ENCODE measurements at regions not wholly inside any gene's neighbourhood (a gene's known extent, or its start where the extent isn't known, plus 50 kb on each side); places are given as distances from the start of the nearest gene placed in this dataset.

GRCh38 chr11:22558664-22559063 is 67.0 kb downstream of the FANCF start (continued):
- TF ChIP-seq, protein P1, sequence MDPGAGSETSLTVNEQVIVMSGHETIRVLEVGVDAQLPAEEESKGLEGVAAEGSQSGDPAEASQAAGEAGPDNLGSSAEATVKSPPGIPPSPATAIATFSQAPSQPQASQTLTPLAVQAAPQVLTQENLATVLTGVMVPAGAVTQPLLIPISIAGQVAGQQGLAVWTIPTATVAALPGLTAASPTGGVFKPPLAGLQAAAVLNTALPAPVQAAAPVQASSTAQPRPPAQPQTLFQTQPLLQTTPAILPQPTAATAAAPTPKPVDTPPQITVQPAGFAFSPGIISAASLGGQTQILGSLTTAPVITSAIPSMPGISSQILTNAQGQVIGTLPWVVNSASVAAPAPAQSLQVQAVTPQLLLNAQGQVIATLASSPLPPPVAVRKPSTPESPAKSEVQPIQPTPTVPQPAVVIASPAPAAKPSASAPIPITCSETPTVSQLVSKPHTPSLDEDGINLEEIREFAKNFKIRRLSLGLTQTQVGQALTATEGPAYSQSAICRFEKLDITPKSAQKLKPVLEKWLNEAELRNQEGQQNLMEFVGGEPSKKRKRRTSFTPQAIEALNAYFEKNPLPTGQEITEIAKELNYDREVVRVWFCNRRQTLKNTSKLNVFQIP (CRISPR knock-in tag; IDR thresholded peaks at IDR 0.05; ENCODE audit: borderline replicate concordance, low read depth) = no peak
- TF ChIP-seq PATZ1 (CRISPR knock-in tag; IDR thresholded peaks at IDR 0.05; ENCODE audit: borderline replicate concordance) (no peak), ZNF565 (CRISPR knock-in tag; conservative IDR thresholded peaks at IDR 0.05; ENCODE audit: low read depth) (no peak), ZNF70 (CRISPR knock-in tag; IDR thresholded peaks at IDR 0.05) (no peak), SNAI2 (CRISPR knock-in tag; IDR thresholded peaks at IDR 0.05) (no peak), ESRRG (CRISPR knock-in tag; IDR thresholded peaks at IDR 0.05) (no peak), ZFP3 (CRISPR knock-in tag; IDR thresholded peaks at IDR 0.05) (no peak), OSR1 (CRISPR knock-in tag; IDR thresholded peaks at IDR 0.05) (no peak), TCF4 (CRISPR knock-in tag; IDR thresholded peaks at IDR 0.05; ENCODE audit: borderline replicate concordance) (peak; percentile 62; the same call in 1 of the 2 replicates), ISL1 (CRISPR knock-in tag; IDR thresholded peaks at IDR 0.05) (peak; percentile 59), ZC3H10 (CRISPR knock-in tag; IDR thresholded peaks at IDR 0.05) (no peak), CSDC2 (CRISPR knock-in tag; IDR thresholded peaks at IDR 0.05) (no peak)
- TF ChIP-seq, protein P2, sequence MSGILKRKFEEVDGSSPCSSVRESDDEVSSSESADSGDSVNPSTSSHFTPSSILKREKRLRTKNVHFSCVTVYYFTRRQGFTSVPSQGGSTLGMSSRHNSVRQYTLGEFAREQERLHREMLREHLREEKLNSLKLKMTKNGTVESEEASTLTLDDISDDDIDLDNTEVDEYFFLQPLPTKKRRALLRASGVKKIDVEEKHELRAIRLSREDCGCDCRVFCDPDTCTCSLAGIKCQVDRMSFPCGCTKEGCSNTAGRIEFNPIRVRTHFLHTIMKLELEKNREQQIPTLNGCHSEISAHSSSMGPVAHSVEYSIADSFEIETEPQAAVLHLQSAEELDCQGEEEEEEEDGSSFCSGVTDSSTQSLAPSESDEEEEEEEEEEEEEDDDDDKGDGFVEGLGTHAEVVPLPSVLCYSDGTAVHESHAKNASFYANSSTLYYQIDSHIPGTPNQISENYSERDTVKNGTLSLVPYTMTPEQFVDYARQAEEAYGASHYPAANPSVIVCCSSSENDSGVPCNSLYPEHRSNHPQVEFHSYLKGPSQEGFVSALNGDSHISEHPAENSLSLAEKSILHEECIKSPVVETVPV (CRISPR knock-in tag; IDR thresholded peaks at IDR 0.05) = no peak

GRCh38 chr11:22556381-22556780 is 69.2 kb downstream of the FANCF start:
- ATAC-seq = no peak
- TF ChIP-seq ZFP3 (CRISPR knock-in tag; IDR thresholded peaks at IDR 0.05) (no peak), PATZ1 (CRISPR knock-in tag; IDR thresholded peaks at IDR 0.05; ENCODE audit: borderline replicate concordance) (no peak)

GRCh38 chr11:22555881-22556280 is 69.7 kb downstream of the FANCF start:
- TF ChIP-seq, protein P1 (CRISPR knock-in tag; IDR thresholded peaks at IDR 0.05; ENCODE audit: borderline replicate concordance, low read depth) = no peak
- TF ChIP-seq ISL1 (CRISPR knock-in tag; IDR thresholded peaks at IDR 0.05) = no peak
- TF ChIP-seq PPARA (CRISPR knock-in tag; IDR thresholded peaks at IDR 0.05; ENCODE audit: borderline replicate concordance) = no peak
- TF ChIP-seq BACH2 (CRISPR knock-in tag; IDR thresholded peaks at IDR 0.05; ENCODE audit: borderline replicate concordance) = no peak
- no peak for TF ChIP-seq GLIS3 (CRISPR knock-in tag; IDR thresholded peaks at IDR 0.05)
- no peak for TF ChIP-seq ZFP30 (CRISPR knock-in tag; IDR thresholded peaks at IDR 0.05)
- no peak for TF ChIP-seq ZNF70 (CRISPR knock-in tag; IDR thresholded peaks at IDR 0.05)
- TF ChIP-seq OSR1 (CRISPR knock-in tag; IDR thresholded peaks at IDR 0.05) = no peak
- TF ChIP-seq, protein P2 (CRISPR knock-in tag; IDR thresholded peaks at IDR 0.05) = no peak
- ATAC-seq = no peak

- ATAC-seq = no peak
These were observed 71.4 kb downstream of the FANCF start for GRCh38 chr11:22554221-22554620.

More at GRCh38 chr11:22554221-22554620, 71.4 kb downstream of the FANCF start:
- no peak for TF ChIP-seq ZC3H10 (CRISPR knock-in tag; IDR thresholded peaks at IDR 0.05)
- no peak for TF ChIP-seq ESRRG (CRISPR knock-in tag; IDR thresholded peaks at IDR 0.05)
- TF ChIP-seq ISL1 (CRISPR knock-in tag; IDR thresholded peaks at IDR 0.05) = no peak

Data from SK-N-SH treated with all-trans-retinoic acid at 6 μM for 48 hours (cell line).